GM21381 (cell line): ENCODE measurements at regions not wholly inside any gene's neighbourhood (a gene's known extent, or its start where the extent isn't known, plus 50 kb on each side); places are given as distances from the start of the nearest gene placed in this dataset.
"Not testable (repeated sequence)": the region's sequence is repeated elsewhere in the genome, so short reads cannot be mapped to it uniquely, and the experiment has no call there.

Source experiments
- ATAC-seq: cut with Tn5 transposase; IDR thresholded peaks from one replicate; pipeline ENCODE4 v1.9.1; 2021; ENCODE audit warnings: mild to moderate bottlenecking, moderate library complexity; ENCODE audit not compliant: unreplicated experiment

DNA sequence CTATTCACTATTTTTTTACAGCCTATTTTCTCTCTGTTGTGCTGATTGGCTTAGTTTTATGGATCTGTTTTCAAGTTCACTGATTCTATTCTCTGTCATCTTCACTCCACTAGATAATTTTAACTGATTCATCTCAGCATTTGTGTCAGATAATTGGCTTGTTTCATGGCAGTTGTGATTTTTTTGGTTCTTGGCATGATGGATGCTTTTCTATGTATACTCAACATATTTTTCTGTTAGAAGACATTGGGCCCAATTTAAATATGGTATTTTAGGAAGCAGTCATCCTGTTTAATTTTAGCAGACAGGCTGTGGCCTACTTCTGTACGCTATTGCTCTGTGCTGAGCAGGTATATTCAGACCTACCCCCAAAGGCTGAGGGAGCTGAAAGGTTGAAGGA lies 1865.3 kb upstream of the ACO1 start:
- no peak for ATAC-seq

DNA sequence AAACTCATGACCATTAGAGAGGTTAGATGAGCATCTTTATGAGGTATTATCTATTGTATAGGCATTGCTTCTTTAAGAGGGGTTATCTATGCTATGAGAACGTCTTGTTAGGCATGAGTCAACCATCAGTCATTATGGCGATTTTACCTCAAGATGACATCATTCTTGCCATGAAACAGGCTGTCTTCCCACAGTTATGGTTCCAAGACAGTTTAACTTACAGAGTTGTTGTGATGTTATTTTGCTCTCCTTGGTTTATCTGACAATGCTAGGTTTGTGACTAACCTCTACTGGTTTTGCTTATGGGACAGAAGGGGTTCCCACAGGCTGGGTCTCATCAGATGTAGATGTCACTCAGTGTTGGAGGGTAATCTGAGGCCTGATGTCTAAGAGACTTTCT lies 1864.7 kb upstream of the ACO1 start:
- ATAC-seq, result no peak

DNA sequence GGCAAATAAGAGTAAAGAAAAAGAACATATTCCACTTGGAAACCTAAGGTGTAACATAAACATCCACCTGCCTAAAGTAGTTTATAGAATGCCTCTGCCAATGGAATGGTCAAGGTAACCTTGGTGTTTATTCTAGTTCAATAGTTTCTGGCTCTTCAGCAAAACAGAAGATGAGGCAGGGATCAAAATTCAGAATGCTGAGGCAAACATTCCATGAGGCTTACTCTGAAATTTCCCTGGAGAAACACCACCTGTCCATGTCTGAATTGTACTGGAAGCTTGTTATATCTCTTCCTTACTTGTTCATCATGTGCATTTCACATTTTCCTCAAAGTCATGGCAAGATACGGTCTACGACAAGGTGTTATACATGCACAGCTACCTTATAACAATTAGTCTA lies 1862.4 kb upstream of the ACO1 start:
- ATAC-seq, result no peak

DNA sequence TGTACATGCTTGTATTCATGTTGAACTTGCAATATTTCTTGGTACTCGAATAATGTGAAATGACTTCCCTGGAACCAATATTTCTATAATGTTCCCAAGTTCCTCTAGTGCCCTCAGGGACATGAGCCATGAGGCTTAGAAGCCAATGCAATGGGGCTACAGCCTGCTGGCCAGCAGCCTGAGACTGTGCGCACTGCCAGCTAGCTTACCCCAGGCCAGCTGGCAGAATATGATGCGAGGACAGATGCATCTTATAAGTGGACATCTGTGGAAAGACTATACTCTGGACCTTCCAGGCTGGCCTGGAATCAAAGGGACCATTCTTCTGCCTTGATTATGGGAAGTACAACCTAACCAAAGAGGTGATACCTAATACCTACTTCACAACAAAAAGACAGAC lies 1862.0 kb upstream of the ACO1 start:
- no peak for ATAC-seq

DNA sequence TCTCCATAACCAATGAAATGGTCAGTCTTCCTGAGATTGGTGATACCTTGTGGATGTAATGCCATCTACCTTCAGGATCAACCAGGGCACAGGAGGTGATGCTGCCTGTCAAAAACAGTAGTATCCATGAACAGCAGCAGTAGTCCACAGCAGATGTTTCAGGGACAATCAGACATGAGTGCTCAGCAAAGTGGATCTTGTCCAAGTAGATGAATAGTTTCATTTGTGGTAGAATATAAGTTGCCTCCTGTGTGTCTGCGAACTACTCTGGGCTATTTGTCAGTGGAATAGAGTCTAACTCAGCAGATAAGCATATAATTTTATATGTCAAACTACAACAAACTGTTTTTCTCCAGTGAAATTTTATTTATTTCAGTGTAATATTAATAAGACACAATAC lies 1860.1 kb upstream of the ACO1 start:
- ATAC-seq, result no peak

DNA sequence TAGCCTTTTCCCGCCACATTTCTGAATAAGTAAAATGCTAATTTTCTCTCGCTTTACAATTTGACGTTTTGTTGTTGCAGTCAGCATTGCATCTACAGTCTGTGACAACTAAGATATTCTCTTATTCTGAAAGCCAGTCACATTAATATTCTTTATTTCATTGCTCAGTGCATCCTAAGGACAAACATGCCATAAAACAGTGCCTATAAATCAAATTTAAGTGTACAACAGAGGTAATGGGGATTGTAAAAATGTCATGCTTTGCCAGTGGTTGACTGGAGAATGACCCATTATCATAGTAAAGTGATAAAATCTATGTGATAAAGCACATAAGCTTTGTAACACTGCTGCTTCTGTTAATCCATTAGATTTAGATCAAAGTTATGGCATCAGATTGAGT lies 1850.0 kb upstream of the ACO1 start:
- no peak for ATAC-seq

DNA sequence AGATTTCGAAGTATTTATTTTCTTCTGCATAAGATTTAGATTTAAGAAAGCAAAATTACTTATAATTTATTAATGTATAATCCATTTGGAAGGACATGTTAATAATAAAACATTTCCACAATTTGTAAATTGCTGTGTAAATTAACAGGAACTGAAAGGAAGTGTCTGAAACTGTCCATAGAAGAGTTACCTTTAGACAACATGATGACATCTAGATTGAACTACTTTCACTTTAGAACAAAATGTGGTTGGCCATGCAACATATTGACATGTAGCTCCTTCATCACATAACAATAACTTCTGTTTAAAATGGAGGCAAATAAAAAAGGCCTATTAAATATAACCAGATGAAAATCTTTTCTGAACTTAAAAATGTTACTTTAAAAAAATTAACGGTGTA lies 1849.5 kb upstream of the ACO1 start:
- ATAC-seq, result no peak

DNA sequence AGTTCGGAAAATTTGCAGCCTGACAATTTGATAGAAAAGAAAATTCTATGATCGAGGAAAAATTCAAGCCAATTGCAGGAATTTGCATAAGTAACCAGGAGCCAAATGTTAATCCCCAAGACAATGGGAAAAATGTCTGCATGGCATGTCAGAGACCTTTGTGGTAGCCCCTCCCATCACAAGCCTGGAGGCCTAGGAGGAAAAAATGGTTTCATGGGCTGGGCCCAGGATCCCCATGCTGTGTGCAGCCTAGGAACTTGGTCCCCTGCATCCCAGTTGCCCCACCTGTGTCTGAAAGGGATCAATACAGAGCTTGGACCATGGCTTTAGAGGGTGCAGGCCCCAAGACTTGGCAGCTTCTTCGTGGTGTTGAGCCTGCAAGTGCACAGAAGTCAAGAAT lies 1847.9 kb upstream of the ACO1 start:
- no peak for ATAC-seq

DNA sequence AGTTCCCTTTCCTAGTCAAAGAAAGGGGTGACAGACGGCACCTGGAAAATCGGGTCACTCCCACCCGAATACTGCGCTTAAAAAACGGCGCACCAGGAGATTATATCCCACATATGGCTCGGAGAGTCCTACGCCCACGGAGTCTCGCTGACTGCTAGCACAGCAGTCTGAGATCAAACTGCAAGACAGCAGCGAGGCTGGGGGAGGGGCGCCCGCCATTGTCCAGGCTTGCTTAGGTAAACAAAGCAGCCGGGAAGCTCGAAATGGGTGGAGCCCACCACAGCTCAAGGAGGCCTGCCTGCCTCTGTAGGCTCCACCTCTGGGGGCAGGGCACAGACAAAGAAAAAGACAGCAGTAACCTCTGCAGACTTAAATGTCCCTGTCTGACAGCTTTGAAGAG lies 1844.7 kb upstream of the ACO1 start:
- ATAC-seq, result not testable (repeated sequence)

DNA sequence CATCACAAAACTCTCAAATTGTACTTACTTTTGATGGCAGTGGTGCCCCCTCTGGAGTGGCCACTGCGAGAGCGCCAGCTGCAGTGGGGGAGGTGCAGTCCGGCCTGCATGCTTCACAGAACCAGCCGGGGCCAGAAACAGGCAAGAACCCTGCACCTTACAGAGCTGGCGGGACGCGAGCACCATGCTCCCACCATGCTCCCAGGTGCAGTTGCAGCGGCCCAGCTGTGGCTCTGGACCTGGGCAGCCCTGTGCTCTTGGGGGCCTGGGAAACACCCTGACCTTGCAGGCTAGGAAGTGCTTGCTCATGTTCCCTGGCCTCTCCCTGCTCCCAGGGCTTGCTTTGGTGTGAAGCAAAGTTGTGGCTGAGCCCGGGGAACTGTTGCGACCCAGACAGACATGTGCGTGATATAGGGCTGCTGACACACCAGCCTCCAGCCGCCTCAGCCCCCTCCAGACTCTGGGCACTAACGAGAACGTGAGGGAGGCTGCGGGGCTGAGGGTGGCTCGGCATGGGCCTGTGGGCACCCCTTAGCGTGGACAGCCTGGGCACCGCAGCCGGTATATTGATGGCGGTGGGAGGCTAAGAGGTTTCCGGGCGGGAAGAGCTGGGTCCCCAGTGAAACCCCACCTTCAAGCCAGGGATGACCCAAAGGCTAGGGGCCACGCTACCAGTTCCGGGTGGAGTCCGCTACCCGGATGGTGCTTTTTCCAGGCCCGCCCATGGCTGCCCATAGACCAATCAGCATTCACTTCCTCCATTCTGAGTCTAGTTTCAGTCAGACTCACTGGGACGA lies 1809.9 kb upstream of the ACO1 start:
- no peak for ATAC-seq

DNA sequence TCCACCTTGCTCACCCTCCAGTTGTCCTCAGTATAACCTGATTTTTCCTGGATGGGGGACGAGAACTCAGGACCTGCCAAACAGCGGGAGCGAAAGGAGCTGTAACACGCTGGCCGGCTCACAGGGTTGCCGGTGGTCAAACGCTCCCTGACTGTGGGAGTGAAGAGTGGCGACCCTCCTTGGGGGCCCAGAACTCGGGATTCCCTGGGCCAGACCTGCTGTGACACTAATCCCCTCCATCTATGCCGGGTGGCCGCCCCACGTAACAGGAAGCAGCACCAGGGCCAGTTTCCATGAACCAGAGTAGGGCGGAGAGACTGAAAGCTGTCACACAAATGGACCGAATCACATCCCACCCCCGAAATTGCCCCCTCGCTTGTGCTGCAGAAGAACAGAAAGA lies 1809.2 kb upstream of the ACO1 start:
- ATAC-seq, result no peak

DNA sequence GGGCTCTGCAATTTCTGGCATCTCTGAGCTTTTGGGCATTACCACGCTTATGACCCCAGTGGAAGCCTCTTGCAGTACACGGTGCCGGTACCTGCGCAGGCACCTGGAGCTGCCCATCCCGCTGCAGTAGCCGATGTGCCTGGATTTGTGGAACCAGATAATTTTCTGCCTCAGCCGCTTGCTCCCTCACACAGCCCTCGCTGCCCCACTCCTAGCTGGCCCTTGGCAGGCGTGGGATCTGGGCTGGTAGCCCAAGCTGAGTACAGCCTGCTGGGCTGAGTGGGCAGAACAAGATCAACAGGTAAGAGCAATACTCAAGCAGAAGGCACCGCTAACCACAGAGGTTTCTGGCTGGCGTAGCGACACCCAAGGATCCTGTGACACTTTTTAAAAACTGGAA lies 1808.8 kb upstream of the ACO1 start:
- ATAC-seq, result no peak

DNA sequence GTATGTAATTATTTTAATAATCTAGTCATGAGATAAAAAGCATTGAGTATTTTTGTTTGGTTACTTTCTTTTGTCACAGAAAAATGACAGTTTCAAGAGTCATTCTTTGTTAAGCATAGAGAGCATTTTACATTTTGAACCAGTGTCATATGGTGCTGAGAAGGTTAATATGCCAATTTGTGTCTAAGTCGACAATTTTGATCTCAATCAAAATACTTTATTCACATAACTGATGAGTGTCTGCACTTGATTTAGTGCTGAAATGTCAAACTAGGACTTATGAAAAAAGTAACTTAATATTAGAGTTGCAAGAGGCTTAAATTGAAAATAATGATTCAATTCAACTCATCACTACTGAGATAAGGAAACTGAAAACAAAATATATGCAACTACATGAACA lies 1804.6 kb upstream of the ACO1 start:
- no peak for ATAC-seq

DNA sequence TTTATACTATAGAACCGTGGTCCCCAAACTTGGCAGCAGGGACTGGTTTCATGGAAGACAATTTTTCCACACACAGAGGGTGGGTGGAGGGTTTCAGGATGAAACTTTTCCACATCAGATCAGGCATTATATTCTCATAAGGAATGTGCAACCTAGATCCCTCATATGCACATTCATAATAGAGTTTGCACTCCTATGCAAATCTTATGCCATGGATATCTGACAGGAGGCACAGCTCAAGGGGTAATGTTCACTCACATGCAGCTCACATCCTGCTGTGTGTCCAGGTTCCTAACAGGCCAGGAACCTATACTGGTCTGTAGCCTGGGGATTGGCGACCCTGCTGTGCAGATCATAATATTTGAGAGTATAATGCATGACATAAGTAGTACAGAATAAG lies 1802.2 kb upstream of the ACO1 start:
- ATAC-seq, result no peak

DNA sequence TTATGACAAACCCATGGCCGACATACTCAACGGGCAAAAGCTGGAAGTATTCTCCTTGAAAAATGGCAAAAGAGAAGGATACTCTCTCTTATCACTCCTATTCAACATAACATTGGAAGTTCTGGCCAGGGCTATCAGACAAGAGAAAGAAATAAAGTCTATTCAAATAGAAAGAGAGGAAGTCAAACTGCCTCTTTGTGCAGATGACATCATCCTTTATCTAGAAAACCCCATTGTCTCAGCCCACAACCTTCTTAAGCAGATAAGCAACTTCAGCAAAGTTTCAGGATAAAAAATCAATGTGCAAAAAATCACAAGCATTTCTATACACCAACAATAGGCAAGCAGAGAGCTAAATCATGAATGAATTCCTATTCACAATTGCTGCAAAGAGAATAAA lies 1799.9 kb upstream of the ACO1 start:
- no peak for ATAC-seq

DNA sequence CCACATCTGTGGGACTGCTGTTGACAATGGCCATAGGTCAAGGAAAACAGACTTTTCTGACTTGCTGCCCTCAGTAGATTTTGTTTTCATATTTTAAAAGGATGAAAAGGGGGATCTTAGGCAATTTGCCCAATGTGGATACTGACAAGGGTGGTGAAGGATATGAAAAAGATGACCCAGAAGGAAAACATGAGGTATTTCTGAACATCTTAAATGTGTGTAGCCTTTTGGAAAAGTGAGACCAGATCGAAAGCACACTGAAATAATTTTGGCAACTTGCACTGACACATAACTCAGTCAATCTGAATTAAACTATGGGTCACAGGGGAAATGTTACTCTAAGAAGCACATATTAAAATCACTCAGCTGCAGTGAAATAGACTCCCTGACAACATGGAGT lies 1793.0 kb upstream of the ACO1 start:
- ATAC-seq, result no peak

DNA sequence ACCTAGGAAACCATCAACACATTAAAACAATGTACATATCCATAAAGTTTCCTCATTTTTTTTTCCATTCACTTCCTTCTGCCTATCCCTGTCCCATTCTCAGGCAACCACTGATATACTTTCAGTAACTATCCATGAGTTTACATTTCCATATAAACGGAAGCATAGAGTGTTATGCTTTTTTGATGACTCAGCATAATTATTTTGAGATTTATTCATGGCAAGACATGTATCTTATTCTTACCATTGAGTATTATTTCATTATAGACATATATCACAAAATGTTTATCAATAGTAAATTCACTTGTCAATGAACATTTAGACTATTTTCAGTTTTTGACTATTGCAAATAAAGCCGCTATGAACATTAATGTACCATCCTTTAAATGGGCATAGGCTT lies 1786.8 kb upstream of the ACO1 start:
- ATAC-seq, result no peak

DNA sequence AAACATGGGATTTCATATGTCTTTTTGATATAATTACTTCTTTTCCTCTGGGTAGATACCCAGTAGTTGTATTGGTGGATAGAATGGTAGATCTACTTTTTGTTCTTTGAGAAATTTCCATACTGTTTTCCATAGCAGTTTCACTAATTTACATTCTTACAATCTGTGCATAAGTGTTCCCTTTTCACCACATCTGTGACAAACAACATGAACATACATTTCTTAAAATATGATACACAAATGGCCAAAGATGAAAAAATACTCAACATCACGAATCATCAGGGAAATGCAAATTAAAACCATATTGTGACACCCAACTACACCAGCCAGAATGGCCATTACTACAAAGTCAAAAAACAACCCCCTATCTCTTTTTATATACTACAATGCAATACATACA lies 1778.5 kb upstream of the ACO1 start:
- ATAC-seq, result no peak

DNA sequence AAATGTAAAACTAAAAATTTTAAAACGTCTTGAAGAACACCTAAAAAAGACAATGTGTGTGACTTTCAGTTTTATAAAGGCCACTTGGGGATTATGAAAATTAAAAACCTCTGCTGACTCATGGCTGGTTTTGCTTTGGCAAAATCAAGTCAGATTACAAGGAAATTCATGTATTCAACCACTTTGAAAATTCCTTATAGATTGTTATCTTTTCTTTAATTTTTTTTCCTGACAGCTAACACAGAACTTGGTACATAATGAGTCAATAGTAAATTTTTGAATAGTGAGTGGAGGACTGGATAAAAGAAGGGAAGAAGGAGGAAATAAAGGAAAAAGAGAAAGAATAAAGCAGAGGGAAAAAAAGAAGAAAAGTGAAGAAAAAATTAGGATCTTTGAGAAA lies 1774.7 kb upstream of the ACO1 start:
- no peak for ATAC-seq

DNA sequence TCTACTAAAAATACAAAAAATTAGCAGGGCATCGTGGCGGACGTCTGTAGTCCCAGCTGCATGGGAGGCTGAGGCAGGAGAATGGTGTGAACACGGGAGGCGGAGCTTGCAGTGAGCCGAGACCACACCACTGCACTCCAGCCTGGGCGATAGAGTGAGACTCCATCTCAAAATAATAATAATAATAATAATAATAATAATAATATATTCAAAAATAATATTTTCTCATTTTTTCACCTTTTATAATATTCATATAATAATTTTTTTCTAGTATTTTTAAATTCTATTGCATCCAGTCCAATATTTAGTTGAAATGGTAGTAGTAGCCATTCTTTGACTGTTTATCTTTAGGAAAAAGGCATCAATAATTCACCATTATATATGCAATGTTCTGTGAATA lies 1767.7 kb upstream of the ACO1 start:
- ATAC-seq, result not testable (repeated sequence)

DNA sequence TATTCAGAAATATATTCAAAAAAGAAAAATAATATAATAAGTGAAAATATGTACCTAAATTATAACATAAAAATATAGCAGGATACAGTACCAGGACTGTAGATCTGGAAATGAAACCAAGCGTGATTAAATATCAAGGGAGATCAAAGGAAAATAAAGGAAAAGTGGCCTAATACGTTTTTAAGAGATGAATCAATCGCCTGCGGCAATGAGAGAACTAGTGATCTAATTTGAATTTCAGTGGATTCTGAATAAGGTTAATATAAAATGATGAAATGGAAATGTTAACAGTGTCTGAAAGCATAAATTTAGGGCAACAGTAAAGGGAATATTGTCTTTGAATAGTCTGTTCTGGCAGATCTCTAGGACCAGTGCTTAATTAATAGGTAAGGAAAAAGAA lies 1761.9 kb upstream of the ACO1 start:
- no peak for ATAC-seq

DNA sequence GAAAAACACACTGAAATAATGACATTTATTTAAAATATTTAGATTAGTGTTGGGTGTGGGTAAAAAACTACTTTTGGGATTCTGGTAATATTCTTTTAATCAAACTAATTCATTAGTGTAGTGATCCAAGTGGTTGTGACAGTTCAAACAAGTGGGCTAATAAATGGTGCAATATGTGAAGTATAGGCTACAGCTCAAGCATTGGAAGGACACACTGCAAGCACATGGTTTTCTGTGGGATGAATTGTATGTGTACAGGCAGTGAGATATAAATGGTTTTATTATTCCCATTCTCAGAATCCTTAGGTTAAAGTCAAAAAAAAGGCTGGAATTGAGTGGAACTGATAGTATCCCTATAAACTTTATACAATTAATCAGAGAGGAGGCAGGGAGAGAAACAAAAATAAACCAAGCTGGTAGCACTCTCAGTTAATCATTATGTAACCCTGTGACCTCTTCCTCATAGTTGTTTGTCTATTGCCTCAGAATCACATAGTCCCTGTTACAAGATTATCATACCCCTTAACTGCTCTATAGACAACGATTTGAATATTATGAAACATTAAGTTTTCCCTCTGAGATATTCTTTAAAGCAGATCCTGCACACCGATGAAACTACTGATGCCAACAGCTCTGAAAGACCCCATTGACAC lies 1755.4 kb upstream of the ACO1 start:
- ATAC-seq, result no peak

DNA sequence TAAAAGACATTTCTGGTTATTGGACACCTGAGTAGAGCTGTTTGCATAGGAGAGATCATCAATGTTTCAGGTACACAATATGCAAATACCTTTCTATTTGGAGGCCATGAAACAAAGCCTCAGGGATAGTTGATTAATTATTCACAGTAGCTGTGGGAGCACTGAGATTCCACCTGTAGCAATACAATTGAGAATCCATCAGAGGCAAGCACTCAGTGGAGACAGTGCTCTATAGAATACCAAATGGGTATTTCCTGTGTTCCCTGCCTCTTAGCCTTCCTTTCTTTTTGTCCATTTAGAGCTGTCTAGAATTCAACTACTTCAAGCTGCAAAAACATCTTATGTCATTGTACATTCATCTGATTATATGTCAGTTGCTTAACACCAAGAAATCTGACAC lies 1754.0 kb upstream of the ACO1 start:
- ATAC-seq, result no peak
